ENCODE measurements at regions not wholly inside any gene's neighbourhood (a gene's known extent, or its start where the extent isn't known, plus 50 kb on each side); places are given as distances from the start of the nearest gene placed in this dataset.
"Not testable (repeated sequence)": the region's sequence is repeated elsewhere in the genome, so short reads cannot be mapped to it uniquely, and the experiment has no call there.

DNA sequence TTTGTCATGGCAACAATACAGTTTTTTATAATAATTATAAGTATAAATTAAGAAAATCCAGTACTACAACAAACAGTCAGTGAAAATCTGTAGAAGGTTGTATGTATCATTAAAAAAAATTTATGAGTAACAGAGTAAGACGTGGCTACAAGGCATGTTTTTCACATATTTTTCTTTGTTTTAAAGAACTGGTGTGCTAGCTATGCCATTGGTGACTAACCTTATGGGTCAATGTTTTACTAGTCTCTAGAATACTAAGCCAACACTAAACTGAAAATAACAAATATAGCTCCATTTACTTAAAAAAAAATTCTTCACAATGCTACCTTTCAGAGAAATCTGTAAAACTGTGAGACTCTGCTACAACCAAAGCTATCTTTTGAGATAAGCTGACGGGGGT is 261.5 kb downstream of the ADGRL2 start:
- no peak overlapping the region for H3K27ac ChIP-seq
- intact Hi-C loops (cut with DNase I; ENCODE audit: low total_unique reads) = no loop called here
- H3K4me1 ChIP-seq = no peaks in the 10 kb centered on the region

DNA sequence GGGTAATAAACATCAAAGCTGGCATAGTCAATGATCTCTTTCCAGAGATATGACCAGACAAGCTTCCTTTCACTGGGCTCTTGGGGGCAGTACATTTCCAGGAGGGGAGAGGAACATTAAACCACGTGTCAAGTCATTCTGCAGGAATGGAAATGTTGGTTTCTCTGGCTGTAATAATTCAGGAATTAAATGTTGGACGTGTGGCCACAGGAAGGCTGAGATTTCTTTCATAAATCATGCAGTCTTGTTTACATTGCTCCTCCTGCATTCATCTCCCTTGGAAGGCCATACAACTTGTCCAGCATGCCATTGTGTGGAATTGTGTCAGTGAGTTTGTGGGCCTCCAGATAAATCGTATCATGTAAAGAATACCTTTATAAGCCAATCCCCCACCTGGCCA is 259.2 kb downstream of the ADGRL2 start:
- no peak overlapping the region for H3K27ac ChIP-seq
- H3K27me3 ChIP-seq = no peaks in the 10 kb centered on the region
- no peaks in the 10 kb centered on the region for H3K4me1 ChIP-seq
- H3K4me3 ChIP-seq = no peak overlapping the region
- no peak for DNase-seq
- H3K9me3 ChIP-seq = no peaks in the 10 kb centered on the region
- H3K36me3 ChIP-seq = no peaks in the 10 kb centered on the region
- intact Hi-C loops (cut with DNase I; ENCODE audit: low total_unique reads) = no loop called here
- TF ChIP-seq POLR2A (IDR thresholded peaks at IDR 0.05) = no peak
- TF ChIP-seq, protein P1, sequence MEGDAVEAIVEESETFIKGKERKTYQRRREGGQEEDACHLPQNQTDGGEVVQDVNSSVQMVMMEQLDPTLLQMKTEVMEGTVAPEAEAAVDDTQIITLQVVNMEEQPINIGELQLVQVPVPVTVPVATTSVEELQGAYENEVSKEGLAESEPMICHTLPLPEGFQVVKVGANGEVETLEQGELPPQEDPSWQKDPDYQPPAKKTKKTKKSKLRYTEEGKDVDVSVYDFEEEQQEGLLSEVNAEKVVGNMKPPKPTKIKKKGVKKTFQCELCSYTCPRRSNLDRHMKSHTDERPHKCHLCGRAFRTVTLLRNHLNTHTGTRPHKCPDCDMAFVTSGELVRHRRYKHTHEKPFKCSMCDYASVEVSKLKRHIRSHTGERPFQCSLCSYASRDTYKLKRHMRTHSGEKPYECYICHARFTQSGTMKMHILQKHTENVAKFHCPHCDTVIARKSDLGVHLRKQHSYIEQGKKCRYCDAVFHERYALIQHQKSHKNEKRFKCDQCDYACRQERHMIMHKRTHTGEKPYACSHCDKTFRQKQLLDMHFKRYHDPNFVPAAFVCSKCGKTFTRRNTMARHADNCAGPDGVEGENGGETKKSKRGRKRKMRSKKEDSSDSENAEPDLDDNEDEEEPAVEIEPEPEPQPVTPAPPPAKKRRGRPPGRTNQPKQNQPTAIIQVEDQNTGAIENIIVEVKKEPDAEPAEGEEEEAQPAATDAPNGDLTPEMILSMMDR (IDR thresholded peaks at IDR 0.05) = no peak

More for the DNA sequence above, 261.5 kb downstream of the ADGRL2 start:
- TF ChIP-seq POLR2A (IDR thresholded peaks at IDR 0.05) = no peak
- TF ChIP-seq, protein P1 (IDR thresholded peaks at IDR 0.05) = no peak
- H3K36me3 ChIP-seq = no peaks in the 10 kb centered on the region
- no peak for DNase-seq
- no peaks in the 10 kb centered on the region for H3K9me3 ChIP-seq
- H3K4me3 ChIP-seq = no peak overlapping the region
- no peaks in the 10 kb centered on the region for H3K27me3 ChIP-seq

GRCh38 chr1:82057011-82057410 is 256.3 kb downstream of the ADGRL2 start:
- H3K4me3 ChIP-seq = no peak overlapping the region
- H3K27ac ChIP-seq = no peak overlapping the region
- intact Hi-C loops (cut with DNase I; ENCODE audit: low total_unique reads) = no loop called here

GRCh38 chr1:82055375-82055774 is 254.6 kb downstream of the ADGRL2 start:
- H3K27ac ChIP-seq; DNase-seq; intact Hi-C loops (cut with DNase I; ENCODE audit: low total_unique reads); H3K36me3 ChIP-seq; H3K27me3 ChIP-seq; H3K4me1 ChIP-seq; H3K4me3 ChIP-seq; H3K9me3 ChIP-seq: not testable (repeated sequence)

More at GRCh38 chr1:82057011-82057410, 256.3 kb downstream of the ADGRL2 start:
- H3K4me1 ChIP-seq = no peaks in the 10 kb centered on the region
- no peak for TF ChIP-seq POLR2A (IDR thresholded peaks at IDR 0.05)
- TF ChIP-seq, protein P1 (IDR thresholded peaks at IDR 0.05) = no peak
- no peaks in the 10 kb centered on the region for H3K27me3 ChIP-seq
- no peak for DNase-seq
- H3K9me3 ChIP-seq = no peaks in the 10 kb centered on the region
- H3K36me3 ChIP-seq = no peaks in the 10 kb centered on the region

GRCh38 chr1:82052563-82052962 is 251.8 kb downstream of the ADGRL2 start:
- no peak overlapping the region for H3K27ac ChIP-seq
- H3K9me3 ChIP-seq = no peaks in the 10 kb centered on the region
- H3K27me3 ChIP-seq = no peaks in the 10 kb centered on the region
- no peak overlapping the region for H3K4me3 ChIP-seq
- intact Hi-C loops (cut with DNase I; ENCODE audit: low total_unique reads) = no loop called here
- DNase-seq = no peak
- TF ChIP-seq, protein P1 (IDR thresholded peaks at IDR 0.05) = no peak
- no peak for TF ChIP-seq POLR2A (IDR thresholded peaks at IDR 0.05)
- no peaks in the 10 kb centered on the region for H3K36me3 ChIP-seq
- H3K4me1 ChIP-seq = no peaks in the 10 kb centered on the region

GRCh38 chr1:82048596-82048995 is 247.9 kb downstream of the ADGRL2 start:
- Histone ChIP-seq H3K4me1 (no peaks in the 10 kb centered on the region), H3K27me3 (no peaks in the 10 kb centered on the region), H3K36me3 (no peaks in the 10 kb centered on the region), H3K4me3 (no peak overlapping the region), H3K27ac (no peak overlapping the region), H3K9me3 (no peaks in the 10 kb centered on the region)
- DNase-seq = no peak
- no peak for TF ChIP-seq POLR2A (IDR thresholded peaks at IDR 0.05)
- TF ChIP-seq, protein P1 (IDR thresholded peaks at IDR 0.05) = no peak
- intact Hi-C loops (cut with DNase I; ENCODE audit: low total_unique reads) = no loop called here

All from uterus (tissue), 3 donors.